GM12891 (cell line): ENCODE measurements at regions not wholly inside any gene's neighbourhood (a gene's known extent, or its start where the extent isn't known, plus 50 kb on each side); places are given as distances from the start of the nearest gene placed in this dataset.

ENCODE experiments used
- POLR2A ChIP-seq: IDR thresholded peaks from 2 replicates; pipeline ENCODE4 v1.6.1; 2011; ENCODE audit warnings: low read depth, low read length, control low read depth
- POLR2AphosphoS5 ChIP-seq: IDR thresholded peaks from 2 replicates; pipeline ENCODE4 v1.6.1; 2011; ENCODE audit warnings: low read depth, low read length, control low read depth
- SPI1 ChIP-seq: IDR thresholded peaks from 2 replicates; pipeline ENCODE4 v1.6.1; 2011; ENCODE audit warnings: low read depth, low read length, control low read depth
- TAF1 ChIP-seq: IDR thresholded peaks from 2 replicates; pipeline ENCODE4 v1.6.1; 2011; ENCODE audit warnings: low read depth, low read length, control low read depth

DNA sequence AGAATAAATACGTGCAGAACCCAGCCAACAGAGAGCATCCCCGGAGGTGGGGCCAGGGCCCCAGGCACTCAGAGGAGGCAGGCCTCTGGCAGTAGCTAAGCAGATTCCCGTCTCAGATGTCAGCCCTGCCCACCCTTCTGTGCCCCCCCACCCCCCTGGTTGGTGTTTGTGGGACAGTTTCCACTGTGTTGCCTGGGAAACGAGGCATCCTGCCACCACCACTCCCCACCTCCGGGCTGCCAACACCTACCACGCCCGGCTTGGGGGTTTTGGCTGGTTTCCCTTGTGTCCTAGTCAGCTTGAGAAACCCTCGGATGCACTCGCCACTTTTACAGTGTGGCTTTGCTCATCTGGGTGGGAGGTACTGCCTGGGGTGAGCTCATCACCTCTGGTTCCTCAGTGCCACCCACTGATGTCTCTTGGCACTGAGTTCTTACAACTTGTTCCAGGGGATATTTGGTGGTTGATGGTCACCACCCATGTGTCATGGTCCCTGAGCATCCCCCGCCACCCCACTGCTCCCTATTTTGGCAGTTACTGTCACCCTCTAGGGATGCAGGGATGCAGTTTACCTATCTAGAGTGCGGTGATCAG is 72.4 kb upstream of the YWHAQ start:
- TF ChIP-seq POLR2AphosphoS5 (no peak), POLR2A (no peak), TAF1 (no peak), SPI1 (no peak)
